Prostate gland (tissue), 2 donors: ENCODE measurements at regions not wholly inside any gene's neighbourhood (a gene's known extent, or its start where the extent isn't known, plus 50 kb on each side); places are given as distances from the start of the nearest gene placed in this dataset.

Experiments
- DNase-seq: peaks from one replicate; pipeline ENCODE4 v3.0.0-alpha.2; 2019; ENCODE audit warnings: low spot score
- H3K27ac ChIP-seq, 2 donors: fragments of 200-600 bp; sonication (generic); 2 replicates each; pipeline ENCODE4 v1.5.1; 2017 to 2019
- H3K27me3 ChIP-seq: fragments of 200-600 bp; sonication (generic); replicated peaks from 2 replicates; pipeline ENCODE4 v1.5.1; 2019; ENCODE audit not compliant: insufficient read depth
- H3K36me3 ChIP-seq, 2 donors: fragments of 200-600 bp; sonication (generic); 1 replicate in 1 of 2; 2 replicates in 1 of 2; pipeline versions ENCODE4 v1.5.1 to v1.8.1; 2017 to 2019
- H3K4me1 ChIP-seq: fragments of 200-600 bp; sonication (generic); replicated peaks from 2 replicates; pipeline ENCODE4 v1.5.1; 2019
- H3K4me3 ChIP-seq, 2 donors: fragments of 200-600 bp; sonication (generic); 2 replicates each; pipeline ENCODE4 v1.5.1; 2017 to 2019
- H3K9me3 ChIP-seq: fragments of 200-600 bp; sonication (generic); 2 replicates; pipeline ENCODE4 v1.5.1; 2017
- POLR2A ChIP-seq: fragments of 450-650 bp; IDR thresholded peaks from one replicate; pipeline ENCODE4 v1.6.1; 2016; ENCODE audit warnings: antibody characterized with exemption, mild to moderate bottlenecking
- POLR2AphosphoS5 ChIP-seq: sonication (generic); formaldehyde crosslinking; IDR thresholded peaks from one replicate; pipeline ENCODE4 v1.6.1; 2017; ENCODE audit warnings: antibody characterized with exemption
- WGBS: methylation state at CpG from one replicate; pipeline ENCODE4 v1.1.5; 2018; 5-methylcytosine and 5-hydroxymethylcytosine counted together
- intact Hi-C: fragments of 100-400 bp; cut with DNase I; formaldehyde crosslinking; loops from one replicate; pipeline ENCODE4 v1.14.2; 2022
- TF ChIP-seq, protein P1 (sequence below), 4 experiments: fragments of 200-600 bp in 2 of 4; fragments of 450-650 bp in 2 of 4; sonication (generic) in 2 of 4; IDR thresholded peaks; 1 replicate in 3 of 4; 2 replicates in 1 of 4; pipeline ENCODE4 v1.5.1; 2016 to 2019; ENCODE audit warnings: antibody characterized with exemption in 4 of 4, mild to moderate bottlenecking in 2 of 4, moderate library complexity in 2 of 4

DNA sequence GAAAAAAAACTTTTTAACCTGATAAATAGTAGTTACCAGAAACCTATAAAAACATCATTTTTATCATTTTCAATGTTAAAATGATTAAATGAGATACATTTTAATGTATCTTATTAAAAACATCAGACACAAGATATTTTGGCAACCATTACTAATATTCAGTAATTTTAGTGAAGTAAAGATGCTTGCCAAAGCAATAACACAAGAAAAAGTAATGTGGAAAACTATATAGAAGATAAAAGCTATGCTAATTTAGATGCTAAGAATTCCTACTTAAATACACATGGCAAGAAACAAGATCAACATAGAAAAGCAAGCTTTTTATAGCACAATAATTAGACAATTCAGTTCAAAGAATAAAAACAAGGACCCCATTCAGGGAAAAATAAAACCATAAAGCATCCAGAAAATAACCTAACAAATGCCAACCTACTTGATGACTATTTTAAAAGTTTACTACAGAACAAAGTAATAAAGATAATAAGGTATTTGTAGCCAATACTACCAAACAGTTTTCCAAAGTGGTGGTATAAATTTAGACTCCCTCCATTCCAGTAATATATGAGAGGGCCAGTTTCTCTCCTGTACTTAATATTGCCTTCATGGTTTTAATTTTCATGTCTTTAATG is 489.5 kb downstream of the CDH2 start:
- Histone ChIP-seq H3K36me3 (no peaks in the 10 kb centered on the region), H3K9me3 (no peaks in the 10 kb centered on the region), H3K27ac (no peak overlapping the region), H3K4me1 (no peaks in the 10 kb centered on the region), H3K4me3 (no peak overlapping the region), H3K27me3 (no peaks in the 10 kb centered on the region)
- DNase-seq, result no peak
- TF ChIP-seq POLR2A, result no peak
- intact Hi-C loops, result no loop called here

DNA sequence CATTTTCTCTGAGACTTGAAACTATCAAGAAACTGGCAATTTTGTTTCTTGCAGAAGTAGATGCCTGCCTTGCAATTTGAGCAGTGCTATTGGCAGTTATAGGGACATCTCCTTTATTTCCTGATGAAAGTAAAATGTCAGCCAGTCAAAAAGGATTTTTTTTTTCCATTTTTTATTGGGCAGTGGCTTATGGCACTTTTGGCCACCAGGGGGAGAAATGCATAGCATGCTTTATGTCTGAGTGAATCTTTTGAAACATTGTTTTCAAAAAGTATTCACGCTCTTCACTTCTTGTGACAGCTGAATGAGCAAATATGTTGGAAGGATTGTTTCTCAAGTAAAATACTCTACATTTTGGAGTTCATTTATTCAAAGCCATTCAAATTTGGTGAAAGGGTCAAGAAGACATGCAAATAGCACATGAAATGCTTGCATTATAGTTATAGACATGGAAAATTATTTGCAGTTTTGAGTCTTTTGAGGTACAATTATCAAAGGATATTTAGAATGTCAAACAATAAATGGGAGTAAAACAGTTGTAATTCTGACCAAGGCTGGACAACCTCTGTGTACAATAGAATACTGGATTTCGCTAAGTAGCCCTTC is 491.0 kb downstream of the CDH2 start:
- WGBS, result 78% methylated on average over 2 of the region's 2 CpGs
- H3K36me3 ChIP-seq, result no peaks in the 10 kb centered on the region
- no peaks in the 10 kb centered on the region for H3K27me3 ChIP-seq
- TF ChIP-seq, protein P1, sequence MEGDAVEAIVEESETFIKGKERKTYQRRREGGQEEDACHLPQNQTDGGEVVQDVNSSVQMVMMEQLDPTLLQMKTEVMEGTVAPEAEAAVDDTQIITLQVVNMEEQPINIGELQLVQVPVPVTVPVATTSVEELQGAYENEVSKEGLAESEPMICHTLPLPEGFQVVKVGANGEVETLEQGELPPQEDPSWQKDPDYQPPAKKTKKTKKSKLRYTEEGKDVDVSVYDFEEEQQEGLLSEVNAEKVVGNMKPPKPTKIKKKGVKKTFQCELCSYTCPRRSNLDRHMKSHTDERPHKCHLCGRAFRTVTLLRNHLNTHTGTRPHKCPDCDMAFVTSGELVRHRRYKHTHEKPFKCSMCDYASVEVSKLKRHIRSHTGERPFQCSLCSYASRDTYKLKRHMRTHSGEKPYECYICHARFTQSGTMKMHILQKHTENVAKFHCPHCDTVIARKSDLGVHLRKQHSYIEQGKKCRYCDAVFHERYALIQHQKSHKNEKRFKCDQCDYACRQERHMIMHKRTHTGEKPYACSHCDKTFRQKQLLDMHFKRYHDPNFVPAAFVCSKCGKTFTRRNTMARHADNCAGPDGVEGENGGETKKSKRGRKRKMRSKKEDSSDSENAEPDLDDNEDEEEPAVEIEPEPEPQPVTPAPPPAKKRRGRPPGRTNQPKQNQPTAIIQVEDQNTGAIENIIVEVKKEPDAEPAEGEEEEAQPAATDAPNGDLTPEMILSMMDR (IDR thresholded peaks at IDR 0.05), result peak in 3 of 4 experiments; percentile 39 to 54 (median 42)
- TF ChIP-seq POLR2A (no peak), POLR2AphosphoS5 (no peak)
- intact Hi-C loops, result no loop called here
- no peak for DNase-seq
- H3K9me3 ChIP-seq, result no peaks in the 10 kb centered on the region
- no peaks in the 10 kb centered on the region for H3K4me1 ChIP-seq
- no peak overlapping the region for H3K4me3 ChIP-seq
- no peak overlapping the region for H3K27ac ChIP-seq

DNA sequence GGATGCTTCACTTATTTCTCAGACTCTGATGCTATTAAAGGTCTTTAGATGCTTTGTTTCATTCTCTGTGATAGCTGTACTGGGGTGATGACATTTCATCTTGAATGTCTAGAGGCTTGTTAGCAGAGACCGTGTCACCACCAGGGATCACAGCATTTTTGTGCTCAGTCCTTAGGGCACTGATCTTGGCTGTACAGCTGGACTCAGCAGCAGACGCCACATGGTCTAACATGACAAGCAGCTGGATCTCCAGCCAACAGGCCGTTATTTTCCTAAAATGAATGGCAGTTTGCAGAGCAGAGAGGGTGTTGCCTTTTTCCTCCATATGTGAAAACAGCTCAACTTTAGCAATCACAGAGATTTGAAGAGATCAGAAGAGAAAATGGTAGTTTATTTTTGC is 491.8 kb downstream of the CDH2 start:
- Histone ChIP-seq H3K9me3 (no peaks in the 10 kb centered on the region), H3K27ac (no peak overlapping the region), H3K4me3 (no peak overlapping the region), H3K36me3 (no peaks in the 10 kb centered on the region), H3K4me1 (no peaks in the 10 kb centered on the region), H3K27me3 (no peaks in the 10 kb centered on the region)
- no peak for DNase-seq
- WGBS, result 76% methylated on average over 3 of the region's 3 CpGs
- TF ChIP-seq POLR2AphosphoS5 (no peak), POLR2A (no peak)
- TF ChIP-seq, protein P1 (IDR thresholded peaks at IDR 0.05), result no peak
- intact Hi-C loops, result no loop called here

DNA sequence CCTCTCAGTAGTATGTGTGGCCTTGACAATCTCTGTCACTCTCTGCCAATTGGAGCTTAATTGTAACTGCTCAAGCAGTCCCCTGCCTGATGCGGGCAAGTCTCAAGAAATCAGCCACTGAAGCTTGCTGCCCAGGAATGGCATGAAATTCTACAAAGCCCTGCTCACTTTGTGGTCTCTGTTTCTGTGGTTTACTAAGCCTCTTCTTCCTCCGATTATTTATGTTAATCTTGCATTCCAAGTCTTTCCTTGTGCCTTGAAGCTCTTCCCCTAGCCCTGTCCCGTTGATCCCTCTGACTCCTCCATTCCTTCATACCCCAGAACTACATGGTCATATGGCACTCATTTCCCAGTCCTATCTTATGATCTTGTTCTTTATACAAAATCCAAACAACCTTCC is 489.3 kb upstream of the CHST9 start:
- TF ChIP-seq, protein P1 (IDR thresholded peaks at IDR 0.05), result no peak
- no peak for TF ChIP-seq POLR2A
- no peak for TF ChIP-seq POLR2AphosphoS5
- DNase-seq, result no peak
- Histone ChIP-seq H3K9me3 (no peaks in the 10 kb centered on the region), H3K27me3 (peaks cover 2% of the 10 kb centered on the region), H3K4me3 (no peak overlapping the region), H3K4me1 (no peaks in the 10 kb centered on the region), H3K27ac (no peak overlapping the region), H3K36me3 (no peaks in the 10 kb centered on the region)
- WGBS, result 87% methylated on average over 3 of the region's 3 CpGs
- intact Hi-C loops, result no loop called here

DNA sequence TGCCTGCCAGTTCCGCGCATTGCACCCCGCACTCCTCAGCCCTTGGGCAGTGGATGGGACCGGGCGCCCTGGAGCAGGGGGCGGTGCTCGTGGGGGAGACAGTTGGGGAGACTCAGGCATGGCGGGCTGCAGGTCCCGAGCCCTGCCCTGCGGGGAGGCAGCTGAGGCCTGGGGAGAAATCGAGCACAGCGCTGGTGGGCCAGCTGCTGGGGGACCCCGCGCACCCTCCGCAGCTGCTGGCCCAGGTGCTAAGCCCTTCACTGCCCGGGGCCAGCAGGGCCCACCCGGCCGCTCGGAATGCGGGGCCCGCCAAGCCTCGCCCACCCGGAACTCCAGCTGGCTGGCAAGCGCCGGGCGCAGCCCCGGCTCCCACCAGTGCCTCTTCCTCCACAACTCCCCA is 488.8 kb upstream of the CHST9 start:
- peaks cover 2% of the 10 kb centered on the region for H3K27me3 ChIP-seq
- H3K4me1 ChIP-seq, result no peaks in the 10 kb centered on the region
- no peaks in the 10 kb centered on the region for H3K36me3 ChIP-seq
- intact Hi-C loops, result no loop called here
- no peak for DNase-seq
- no peak overlapping the region for H3K4me3 ChIP-seq
- WGBS, result 98% methylated on average over 27 of the region's 27 CpGs
- no peaks in the 10 kb centered on the region for H3K9me3 ChIP-seq
- TF ChIP-seq POLR2A, result no peak
- TF ChIP-seq POLR2AphosphoS5, result no peak
- TF ChIP-seq, protein P1 (IDR thresholded peaks at IDR 0.05), result no peak
- H3K27ac ChIP-seq, result no peak overlapping the region
